Stimulated activated CD4-positive, alpha-beta T cell treated with anti-CD3 and anti-CD28 coated beads, TNF-alpha, amount 100 ng/mL, for 48 hours (primary cell): ENCODE measurements at regions not wholly inside any gene's neighbourhood (a gene's known extent, or its start where the extent isn't known, plus 50 kb on each side); places are given as distances from the start of the nearest gene placed in this dataset.
"Not testable (repeated sequence)": the region's sequence is repeated elsewhere in the genome, so short reads cannot be mapped to it uniquely, and the experiment has no call there.

Experiments used
- DNase-seq, 3 donors: peaks; one replicate each; pipeline ENCODE4 v3.0.0-alpha.2; 2020; ENCODE audit warnings: low read depth in 3 of 3

DNA sequence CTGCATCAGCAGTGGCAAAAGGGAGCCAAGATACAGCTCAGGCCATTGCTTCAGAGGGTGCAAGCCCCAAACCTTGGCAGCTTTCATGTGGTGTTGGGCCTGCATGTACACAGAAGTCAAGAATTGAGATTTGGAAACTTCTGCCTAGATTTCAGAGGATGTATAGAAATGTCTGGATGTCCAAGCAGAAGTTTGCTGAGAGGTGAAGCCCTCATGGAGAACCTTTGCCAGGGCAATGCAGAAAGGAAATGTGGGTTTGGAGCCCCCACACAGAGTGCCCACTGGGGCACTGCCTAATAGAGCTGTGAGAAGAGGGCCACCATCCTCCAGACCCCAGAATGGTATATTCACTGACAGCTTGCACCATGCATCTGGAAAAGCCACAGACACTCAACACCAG is 51.3 kb upstream of the DCLK2 start:
- DNase-seq: not testable (repeated sequence)
